HCEC 1CT (cell line): ENCODE measurements at regions not wholly inside any gene's neighbourhood (a gene's known extent, or its start where the extent isn't known, plus 50 kb on each side); places are given as distances from the start of the nearest gene placed in this dataset.

ENCODE experiments used
- DNase-seq: peaks from one replicate; pipeline ENCODE4 v3.0.0-alpha.2; 2017

- DNase-seq: no peak
These were observed 410.8 kb upstream of the DDI1 start for GRCh38 chr11:103625624-103625965.

DNA sequence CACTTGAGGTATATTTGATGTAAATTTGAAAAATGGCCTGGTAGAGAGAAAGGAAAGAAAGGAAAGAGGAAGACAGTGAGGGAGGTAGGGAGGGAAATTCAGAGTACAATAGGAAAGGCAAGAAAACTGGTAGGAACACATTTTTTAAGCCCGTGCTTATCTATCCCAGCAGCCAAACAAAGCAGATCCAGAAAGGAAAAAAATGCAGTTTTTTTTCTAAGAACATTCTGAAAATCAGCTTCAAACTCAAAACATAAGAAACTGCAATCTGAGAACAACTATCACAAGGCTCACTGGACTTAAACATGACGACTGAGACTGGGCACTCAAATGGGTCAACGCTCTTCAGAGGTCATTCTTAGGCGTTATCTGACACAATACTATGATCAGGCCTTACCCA lies 408.3 kb upstream of the DDI1 start:
- no peak for DNase-seq

DNA sequence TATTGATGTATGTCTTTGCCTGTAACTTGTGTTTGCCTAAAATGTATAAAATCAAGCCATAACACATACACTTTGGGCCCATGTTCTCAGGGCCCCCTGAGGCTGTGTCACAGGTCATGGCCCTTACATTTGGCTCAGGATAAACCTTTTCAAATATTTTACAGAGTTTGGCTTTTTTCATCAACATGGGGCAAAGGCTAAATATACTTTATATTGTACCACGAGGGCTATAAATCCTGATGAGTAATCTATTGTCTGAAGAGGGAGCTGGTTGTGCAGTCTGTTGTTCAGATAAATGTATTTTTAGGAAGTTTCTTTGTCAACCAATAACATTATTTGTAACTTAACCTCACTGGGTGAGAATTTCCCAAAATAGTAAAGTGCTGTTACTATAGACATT lies 404.6 kb upstream of the DDI1 start:
- DNase-seq: peak; percentile 43

- DNase-seq: peak; percentile 34
These were observed 403.2 kb upstream of the DDI1 start for GRCh38 chr11:103633068-103633788.

DNA sequence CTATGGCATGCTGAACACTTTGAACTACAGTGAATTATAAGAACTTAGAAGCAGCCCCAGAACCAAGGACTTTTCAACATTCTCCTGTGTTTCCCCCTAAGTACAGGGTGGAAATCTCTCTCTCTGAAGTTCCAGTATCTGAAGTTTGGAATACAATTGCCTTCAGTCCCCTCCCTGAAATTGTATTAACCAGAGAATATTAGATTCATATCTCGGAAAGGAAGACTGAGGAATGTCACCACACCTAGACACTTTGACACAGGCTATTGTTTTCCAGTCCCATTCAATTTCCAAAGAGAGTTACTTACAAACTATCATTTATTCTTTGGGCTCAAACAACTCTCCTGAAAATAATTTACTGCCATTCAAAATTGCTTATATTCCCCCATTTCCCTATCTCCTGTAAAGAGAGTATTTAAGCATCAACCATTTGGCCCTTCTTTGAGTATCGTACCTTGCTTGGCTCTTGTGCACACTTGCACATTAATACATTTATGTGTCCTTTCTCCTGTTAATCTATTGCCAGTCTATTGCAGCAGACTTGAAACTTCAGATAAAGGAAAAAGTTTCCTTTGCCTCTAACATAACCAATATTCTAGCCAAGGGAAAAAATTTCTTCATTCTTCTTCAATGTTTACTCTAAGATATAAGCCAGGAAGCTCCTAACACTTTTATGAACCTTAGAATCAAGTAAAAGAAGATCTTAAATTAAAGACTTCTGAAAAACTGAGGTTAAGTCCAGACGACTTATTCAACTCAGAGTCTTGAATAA lies 402.4 kb upstream of the DDI1 start:
- no peak for DNase-seq

DNA sequence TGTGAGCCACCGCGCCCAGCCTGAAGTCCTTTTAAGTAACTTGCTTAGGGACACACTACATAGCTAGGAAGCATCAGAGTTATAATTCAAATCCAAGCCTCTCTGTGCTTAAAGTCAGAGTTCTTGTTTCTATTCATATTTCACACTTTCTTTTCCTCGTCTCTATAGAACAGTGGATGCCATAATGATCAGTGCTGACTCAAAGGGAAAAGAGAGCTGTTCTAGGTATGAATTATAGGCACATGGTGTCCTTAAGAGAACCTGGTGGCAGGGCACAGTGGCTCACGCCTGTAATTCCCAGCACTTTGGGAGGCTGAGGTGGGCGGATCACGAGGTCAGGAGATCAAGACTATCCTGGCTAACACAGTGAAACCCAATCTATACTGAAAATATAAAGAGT lies 400.2 kb upstream of the DDI1 start:
- no peak for DNase-seq

- peak; percentile 58 for DNase-seq
These were observed 399.1 kb upstream of the DDI1 start for GRCh38 chr11:103637295-103637694.

DNA sequence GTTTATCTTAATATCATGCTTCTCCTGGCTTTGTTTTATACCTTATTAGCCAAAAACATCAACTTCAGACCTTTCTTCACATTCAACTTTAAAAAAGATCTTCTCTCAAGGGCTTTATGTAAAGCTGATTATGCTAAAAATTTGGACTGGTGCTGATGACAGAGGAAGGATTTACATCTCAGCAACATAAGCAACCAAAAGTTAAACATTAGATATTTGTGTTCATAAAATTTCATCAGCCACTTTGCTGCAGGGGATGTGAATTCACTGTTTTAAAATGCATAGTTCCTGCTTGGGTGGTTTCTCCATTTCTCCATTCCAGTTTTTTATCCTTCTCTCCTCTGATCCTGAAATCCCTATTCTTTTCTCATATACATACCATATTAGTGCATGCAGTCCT lies 398.6 kb upstream of the DDI1 start:
- no peak for DNase-seq

DNA sequence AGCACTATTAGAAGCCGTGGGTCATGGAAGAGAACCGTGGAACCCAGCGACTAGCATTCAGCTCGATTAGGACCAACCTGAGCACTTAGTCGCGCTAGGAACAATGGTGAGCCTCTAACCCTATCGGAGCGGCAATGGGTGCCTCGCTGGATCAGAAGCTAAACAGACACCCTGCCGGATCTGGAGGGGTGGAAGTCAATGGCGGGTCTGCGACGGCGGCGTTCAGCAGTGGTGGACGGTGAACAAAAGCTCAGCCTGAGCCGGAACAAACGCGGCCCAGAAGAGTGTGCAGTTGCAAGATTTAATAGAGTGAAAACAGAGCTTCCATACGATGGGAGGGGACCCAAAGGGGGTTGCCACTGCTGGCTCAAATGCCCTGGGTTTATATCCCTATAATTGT lies 391.8 kb upstream of the DDI1 start:
- DNase-seq: no peak

GRCh38 chr11:103648054-103648453 lies 388.4 kb upstream of the DDI1 start:
- DNase-seq: no peak

DNA sequence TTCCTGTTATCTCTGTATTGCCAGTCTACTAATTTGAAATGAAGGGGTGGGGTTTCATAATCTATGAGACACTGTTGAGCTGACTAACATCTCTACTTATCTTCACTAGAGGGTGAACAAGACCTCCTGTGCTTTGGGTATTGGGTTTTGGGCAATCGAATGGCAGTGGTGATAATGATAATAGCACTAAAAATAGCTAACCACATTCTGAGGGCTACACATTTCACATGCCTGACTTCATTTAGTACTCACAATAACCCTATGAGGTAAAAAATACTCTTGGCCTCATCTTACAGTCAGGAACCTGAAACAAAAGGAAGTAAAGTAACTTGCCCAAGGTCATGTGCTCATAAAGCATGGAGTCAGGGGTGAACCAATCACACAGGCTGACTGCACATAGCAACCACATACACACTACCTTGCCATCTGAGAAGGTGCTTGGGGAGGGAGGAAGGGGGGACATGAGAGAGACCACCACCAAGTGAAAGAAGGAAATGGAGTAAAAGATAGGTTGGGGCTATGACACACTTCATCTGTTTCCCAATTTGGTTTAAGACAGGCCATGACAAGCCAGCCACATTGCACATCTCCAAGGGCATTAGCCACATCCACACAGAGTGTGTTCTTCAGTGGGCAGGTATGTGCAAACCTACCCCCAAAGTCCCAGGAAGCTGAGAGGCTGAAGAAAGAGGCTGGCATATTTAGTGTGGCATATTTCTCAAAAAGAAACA lies 387.6 kb upstream of the DDI1 start:
- no peak for DNase-seq

- DNase-seq: no peak
These were observed 387.0 kb upstream of the DDI1 start for GRCh38 chr11:103649401-103649895.

- DNase-seq: no peak
These were observed 386.1 kb upstream of the DDI1 start for GRCh38 chr11:103650330-103650729.

GRCh38 chr11:103651341-103651998 lies 385.0 kb upstream of the DDI1 start:
- DNase-seq: no peak

DNA sequence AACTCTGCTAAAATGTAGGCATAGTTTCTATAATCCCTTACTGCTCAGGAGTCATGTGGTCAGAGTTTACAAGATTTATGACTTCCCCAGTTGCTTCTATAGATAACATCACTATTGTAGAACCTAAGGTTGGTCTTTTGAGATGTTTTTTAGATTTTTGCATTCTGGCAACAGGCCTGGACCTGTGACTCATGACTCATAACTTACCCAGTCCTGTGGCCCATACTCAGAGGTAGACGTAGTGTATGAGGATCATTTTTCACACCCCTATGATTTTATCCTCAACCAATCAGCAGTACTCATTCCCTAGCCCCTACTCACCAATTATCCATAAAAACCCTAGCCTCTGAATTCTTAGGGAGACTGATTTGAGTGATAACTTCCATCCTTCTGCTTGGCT lies 384.4 kb upstream of the DDI1 start:
- peak; percentile 32 for DNase-seq

DNA sequence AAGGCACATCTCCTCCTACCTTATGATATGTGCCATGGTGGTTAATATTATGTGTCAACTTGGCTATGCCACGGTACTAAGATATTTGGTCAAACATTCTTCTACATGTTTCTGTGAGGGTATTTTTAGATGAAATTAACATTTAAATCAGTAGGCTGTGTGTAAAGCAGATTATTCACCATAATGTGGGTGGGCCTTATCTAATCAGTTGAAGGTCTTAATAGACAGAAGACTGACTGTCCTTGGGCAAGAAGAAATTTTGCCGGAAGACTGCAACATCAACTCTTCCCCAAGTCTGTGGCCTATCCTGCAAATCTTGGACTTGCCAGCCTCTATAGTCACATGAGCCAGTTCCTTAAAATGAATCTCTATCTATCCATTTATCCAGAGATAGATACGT lies 380.1 kb upstream of the DDI1 start:
- DNase-seq: no peak

DNA sequence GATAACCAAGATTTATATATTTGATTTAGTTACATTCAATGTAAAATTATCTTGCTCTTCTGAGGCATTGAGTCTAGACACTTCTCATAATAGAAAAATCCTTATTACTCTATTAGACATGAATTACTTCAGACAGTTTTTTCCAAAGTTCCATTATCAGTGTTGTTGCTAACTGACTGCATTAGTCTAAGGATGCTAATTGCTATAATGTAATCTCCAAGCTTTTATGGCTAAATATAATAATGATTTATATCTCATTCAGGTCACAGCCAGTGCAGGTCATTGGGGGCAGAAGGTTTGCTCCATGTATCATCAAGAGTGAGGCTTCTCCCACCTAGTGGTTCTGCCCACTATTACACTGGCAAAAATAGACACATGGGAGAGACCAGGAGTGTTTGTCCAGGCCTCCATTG lies 377.2 kb upstream of the DDI1 start:
- DNase-seq: peak; percentile 43

GRCh38 chr11:103659743-103660142 lies 376.7 kb upstream of the DDI1 start:
- no peak for DNase-seq

DNA sequence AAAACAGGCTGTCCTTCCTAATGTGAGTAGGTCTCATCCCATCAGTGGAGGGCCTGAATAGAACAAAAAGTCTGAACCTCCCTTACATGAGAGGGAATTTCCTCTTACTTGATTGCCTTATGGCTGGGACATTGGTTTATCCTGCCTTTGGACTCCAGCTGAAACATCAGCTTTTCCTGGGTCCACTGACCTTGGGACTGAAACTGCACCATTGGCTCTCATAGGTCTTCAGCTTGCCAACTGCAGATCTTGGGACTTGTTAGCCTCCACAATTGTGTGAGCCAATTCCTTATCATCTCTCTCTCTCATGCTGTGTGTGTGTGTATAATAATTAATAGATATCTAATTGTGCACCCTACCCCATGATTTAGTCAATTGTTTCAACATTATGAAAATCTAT lies 375.3 kb upstream of the DDI1 start:
- DNase-seq: no peak

- DNase-seq: no peak
These were observed 374.4 kb upstream of the DDI1 start for GRCh38 chr11:103661991-103662390.

DNA sequence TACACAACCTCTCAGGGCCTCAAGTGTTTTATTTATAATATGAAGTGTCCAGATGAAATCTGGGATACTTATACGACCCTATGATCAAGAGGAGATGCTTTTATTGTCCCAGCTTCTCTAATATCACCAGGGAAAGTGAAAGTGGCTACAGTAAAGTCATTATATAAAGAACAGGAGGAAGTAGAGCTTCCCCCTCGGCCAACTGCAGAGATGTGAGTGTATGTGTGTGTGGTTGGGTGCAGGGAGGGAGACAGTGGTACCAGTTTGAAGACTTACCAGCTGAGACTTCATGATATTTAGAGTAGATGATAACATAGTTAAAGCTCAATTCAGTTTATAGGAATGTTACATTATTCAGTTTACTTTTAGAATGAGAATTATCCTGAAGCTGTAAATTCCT lies 373.6 kb upstream of the DDI1 start:
- DNase-seq: no peak

DNA sequence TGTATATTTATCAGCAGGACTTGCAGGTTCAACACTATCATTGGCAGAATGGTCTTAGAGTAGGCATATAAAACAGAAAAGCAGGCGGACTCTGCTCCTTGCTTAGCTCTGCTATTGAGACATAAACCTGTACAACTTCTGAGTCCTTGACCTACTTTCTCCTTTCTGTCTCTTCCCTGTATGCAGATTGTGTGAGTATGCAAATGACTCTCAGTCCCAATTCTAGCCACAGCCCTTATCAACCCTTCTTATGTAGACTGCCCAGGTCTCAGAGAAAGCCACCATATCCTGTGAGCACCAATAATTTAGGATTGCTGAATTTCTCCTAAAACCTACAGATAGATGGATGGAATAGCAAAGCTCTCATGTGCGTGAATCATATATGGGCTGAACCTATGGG lies 367.6 kb upstream of the DDI1 start:
- DNase-seq: no peak

GRCh38 chr11:103671143-103671651 lies 365.2 kb upstream of the DDI1 start:
- no peak for DNase-seq
